ENCODE measurements at regions not wholly inside any gene's neighbourhood (a gene's known extent, or its start where the extent isn't known, plus 50 kb on each side); places are given as distances from the start of the nearest gene placed in this dataset.
A peak's percentile ranks its signal among the peaks of the same experiment; 100 is the strongest.

- TF ChIP-seq CTCF (conservative IDR thresholded peaks at IDR 0.05), result no peak
- no peak overlapping the region for H3K27ac ChIP-seq
These were observed 178.2 kb downstream of the HS3ST1 start for GRCh38 chr4:11250510-11250909.

DNA sequence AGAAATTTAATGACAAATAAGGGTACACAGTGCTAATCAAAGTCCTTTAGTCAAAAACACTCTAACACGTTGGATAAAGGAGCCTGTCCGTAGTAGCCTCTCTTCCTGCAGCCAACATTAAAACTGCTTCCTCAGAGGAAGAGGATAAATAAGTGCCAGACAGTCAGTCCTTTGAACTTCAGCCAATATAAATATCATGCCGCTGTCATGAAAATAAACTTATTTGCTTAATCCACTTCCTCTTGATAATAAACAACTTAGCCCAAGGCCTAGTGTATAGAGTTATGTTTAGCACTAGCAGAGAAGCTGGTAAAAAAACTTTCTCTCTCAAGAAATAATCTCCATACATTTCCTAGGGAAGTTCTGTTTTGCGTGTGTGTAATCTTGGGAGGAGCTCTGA lies 196.7 kb downstream of the HS3ST1 start:
- TF ChIP-seq CTCF (conservative IDR thresholded peaks at IDR 0.05), result no peak
- H3K27ac ChIP-seq, result peak overlapping the region; percentile 66

GRCh38 chr4:11230866-11231265 lies 197.8 kb downstream of the HS3ST1 start:
- H3K27ac ChIP-seq, result no peak overlapping the region
- no peak for TF ChIP-seq CTCF (conservative IDR thresholded peaks at IDR 0.05)

DNA sequence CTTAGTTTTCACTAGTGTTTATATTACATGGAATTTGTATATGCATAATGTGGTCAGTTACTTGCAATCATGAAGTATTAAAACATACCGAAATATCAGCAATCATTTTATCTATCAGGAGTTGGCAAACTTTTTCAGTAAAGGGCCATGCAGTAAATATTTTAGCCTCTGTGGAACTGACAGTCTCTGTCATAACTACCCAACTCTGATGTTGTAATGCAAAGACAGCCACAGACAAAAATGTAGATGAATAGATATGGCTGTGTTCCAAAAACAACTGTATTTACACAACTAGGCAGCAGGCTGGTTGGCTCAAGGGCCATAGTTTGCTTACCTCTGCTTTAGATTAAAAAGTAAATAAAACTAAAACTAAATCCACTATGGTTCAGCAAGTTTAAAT lies 200.2 kb downstream of the HS3ST1 start:
- TF ChIP-seq CTCF (conservative IDR thresholded peaks at IDR 0.05), result no peak

GRCh38 chr4:11223311-11223710 lies 205.4 kb downstream of the HS3ST1 start:
- no peak for TF ChIP-seq CTCF (conservative IDR thresholded peaks at IDR 0.05)
- no peak overlapping the region for H3K27ac ChIP-seq

More for the DNA sequence above, 200.2 kb downstream of the HS3ST1 start:
- no peak overlapping the region for H3K27ac ChIP-seq

GRCh38 chr4:11218692-11219091 lies 210.0 kb downstream of the HS3ST1 start:
- H3K27ac ChIP-seq, result no peak overlapping the region
- no peak for TF ChIP-seq CTCF (conservative IDR thresholded peaks at IDR 0.05)

DNA sequence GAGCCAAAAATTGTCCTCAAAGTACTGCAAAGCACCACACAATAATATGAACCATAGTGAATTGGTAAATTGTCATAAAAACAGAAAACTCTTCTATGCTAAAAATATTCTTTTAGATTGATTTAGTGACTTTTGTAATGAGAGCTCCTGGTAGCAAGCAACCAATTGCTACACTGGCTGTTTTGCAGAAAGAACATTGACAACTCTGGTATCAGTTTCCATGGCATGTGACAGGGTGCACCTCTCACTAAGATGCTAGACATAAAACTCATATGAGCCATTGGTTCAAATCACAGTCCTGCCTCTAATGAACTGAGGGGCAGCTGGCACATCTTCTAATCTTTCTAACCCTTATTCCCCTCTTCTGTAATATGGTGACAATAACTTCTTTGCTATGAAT lies 212.2 kb downstream of the HS3ST1 start:
- no peak for TF ChIP-seq CTCF (conservative IDR thresholded peaks at IDR 0.05)
- H3K27ac ChIP-seq, result no peak overlapping the region

GRCh38 chr4:11214281-11214680 lies 214.4 kb downstream of the HS3ST1 start:
- no peak for TF ChIP-seq CTCF (conservative IDR thresholded peaks at IDR 0.05)
- no peak overlapping the region for H3K27ac ChIP-seq
